Cardiac muscle cell (in vitro differentiated cells and primary cell): ENCODE measurements at regions not wholly inside any gene's neighbourhood (a gene's known extent, or its start where the extent isn't known, plus 50 kb on each side); places are given as distances from the start of the nearest gene placed in this dataset.

Experiments used
- DNase-seq, 2 donors: peaks; one replicate each; pipeline versions ENCODE4 v3.0.0 to v3.0.0-alpha.2; 2010 to 2017; ENCODE audit warnings: low read depth in 1 of 2, low spot score in 1 of 2
- H3K27ac ChIP-seq: fragments of 200-600 bp; sonication (generic); 2 replicates; pipeline ENCODE4 v1.5.1; 2016
- H3K27me3 ChIP-seq: fragments of 200-600 bp; sonication (generic); 2 replicates; pipeline ENCODE4 v1.6.0; 2016; ENCODE audit warnings: control low read depth
- H3K36me3 ChIP-seq: fragments of 200-600 bp; sonication (generic); 2 replicates; pipeline ENCODE4 v1.5.1; 2016; ENCODE audit warnings: control low read depth
- H3K4me1 ChIP-seq: fragments of 200-600 bp; sonication (generic); 2 replicates; pipeline ENCODE4 v1.8.1; 2017; ENCODE audit warnings: low read depth, mild to moderate bottlenecking, mixed run types
- H3K4me3 ChIP-seq: fragments of 200-600 bp; sonication (generic); 2 replicates; pipeline ENCODE4 v1.5.1; 2016; ENCODE audit warnings: mild to moderate bottlenecking
- H3K9me3 ChIP-seq: fragments of 200-600 bp; sonication (generic); 2 replicates; pipeline ENCODE4 v1.5.1; 2017; ENCODE audit warnings: low read depth, mild to moderate bottlenecking, control low read depth
- TF ChIP-seq, protein P1 (sequence below): IDR thresholded peaks from 2 replicates; pipeline ENCODE4 v1.5.1; 2012; ENCODE audit warnings: low read depth, mild to moderate bottlenecking, low read length

GRCh38 chr5:174222891-174223290 is 177.4 kb downstream of the NSG2 start:
- DNase-seq: no peak
- TF ChIP-seq, protein P1, sequence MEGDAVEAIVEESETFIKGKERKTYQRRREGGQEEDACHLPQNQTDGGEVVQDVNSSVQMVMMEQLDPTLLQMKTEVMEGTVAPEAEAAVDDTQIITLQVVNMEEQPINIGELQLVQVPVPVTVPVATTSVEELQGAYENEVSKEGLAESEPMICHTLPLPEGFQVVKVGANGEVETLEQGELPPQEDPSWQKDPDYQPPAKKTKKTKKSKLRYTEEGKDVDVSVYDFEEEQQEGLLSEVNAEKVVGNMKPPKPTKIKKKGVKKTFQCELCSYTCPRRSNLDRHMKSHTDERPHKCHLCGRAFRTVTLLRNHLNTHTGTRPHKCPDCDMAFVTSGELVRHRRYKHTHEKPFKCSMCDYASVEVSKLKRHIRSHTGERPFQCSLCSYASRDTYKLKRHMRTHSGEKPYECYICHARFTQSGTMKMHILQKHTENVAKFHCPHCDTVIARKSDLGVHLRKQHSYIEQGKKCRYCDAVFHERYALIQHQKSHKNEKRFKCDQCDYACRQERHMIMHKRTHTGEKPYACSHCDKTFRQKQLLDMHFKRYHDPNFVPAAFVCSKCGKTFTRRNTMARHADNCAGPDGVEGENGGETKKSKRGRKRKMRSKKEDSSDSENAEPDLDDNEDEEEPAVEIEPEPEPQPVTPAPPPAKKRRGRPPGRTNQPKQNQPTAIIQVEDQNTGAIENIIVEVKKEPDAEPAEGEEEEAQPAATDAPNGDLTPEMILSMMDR: no peak
- no peaks in the 10 kb centered on the region for H3K36me3 ChIP-seq
- no peak overlapping the region for H3K4me3 ChIP-seq
- H3K27ac ChIP-seq: no peak overlapping the region
- H3K27me3 ChIP-seq: no peaks in the 10 kb centered on the region
- no peaks in the 10 kb centered on the region for H3K4me1 ChIP-seq
- H3K9me3 ChIP-seq: no peaks in the 10 kb centered on the region

- no peak overlapping the region for H3K4me3 ChIP-seq
- DNase-seq: peak in 1 of 2 donors; percentile 30
- no peaks in the 10 kb centered on the region for H3K9me3 ChIP-seq
- H3K27ac ChIP-seq: no peak overlapping the region
- H3K36me3 ChIP-seq: no peaks in the 10 kb centered on the region
- TF ChIP-seq, protein P1: no peak
- H3K4me1 ChIP-seq: no peaks in the 10 kb centered on the region
- H3K27me3 ChIP-seq: no peaks in the 10 kb centered on the region
Observed at GRCh38 chr5:174223355-174223754, 177.8 kb downstream of the NSG2 start.

- no peak for DNase-seq
- Histone ChIP-seq H3K36me3 (no peaks in the 10 kb centered on the region), H3K27ac (no peak overlapping the region), H3K4me3 (no peak overlapping the region), H3K9me3 (no peaks in the 10 kb centered on the region), H3K4me1 (no peaks in the 10 kb centered on the region), H3K27me3 (no peaks in the 10 kb centered on the region)
- TF ChIP-seq, protein P1: no peak
Observed at GRCh38 chr5:174229068-174229467, 183.6 kb downstream of the NSG2 start.

- Histone ChIP-seq H3K27me3 (no peaks in the 10 kb centered on the region), H3K9me3 (no peaks in the 10 kb centered on the region), H3K36me3 (no peaks in the 10 kb centered on the region), H3K4me1 (no peaks in the 10 kb centered on the region), H3K4me3 (no peak overlapping the region), H3K27ac (no peak overlapping the region)
- peak in 1 of 2 donors; percentile 31 for DNase-seq
- TF ChIP-seq, protein P1: no peak
Observed at GRCh38 chr5:174229514-174230370, 184.2 kb downstream of the NSG2 start.

DNA sequence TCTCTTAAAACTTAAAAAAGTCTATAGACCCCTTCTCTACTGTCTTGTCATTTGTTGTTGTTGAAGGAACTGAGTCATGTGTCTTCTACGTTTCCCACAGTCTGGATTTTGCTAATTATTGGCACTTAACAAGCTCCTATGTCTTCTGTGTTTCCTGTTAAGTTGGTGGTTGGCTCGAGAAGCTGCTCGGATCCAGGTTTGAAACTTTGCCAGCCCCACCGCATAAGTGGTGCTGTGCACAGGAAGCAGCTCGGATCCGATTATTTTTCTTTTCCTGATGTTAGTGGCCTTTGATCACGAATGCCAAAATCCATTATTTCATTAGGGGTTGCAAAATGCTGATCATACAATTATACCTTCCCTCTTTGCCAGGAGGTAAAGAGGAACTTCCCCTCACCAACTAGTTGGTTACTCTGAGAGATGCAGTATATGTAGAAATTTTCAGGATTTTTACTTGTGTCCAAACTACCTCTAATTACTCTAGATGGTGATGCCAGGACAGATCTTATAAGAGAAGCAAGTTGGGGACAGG is 186.5 kb downstream of the NSG2 start:
- Histone ChIP-seq H3K36me3 (no peaks in the 10 kb centered on the region), H3K27ac (no peak overlapping the region), H3K4me1 (no peaks in the 10 kb centered on the region), H3K27me3 (no peaks in the 10 kb centered on the region), H3K4me3 (no peak overlapping the region), H3K9me3 (no peaks in the 10 kb centered on the region)
- peak in 1 of 2 donors; percentile 30 for DNase-seq
- TF ChIP-seq, protein P1: no peak
